Parathyroid adenoma (tissue), 2 donors: ENCODE measurements at regions not wholly inside any gene's neighbourhood (a gene's known extent, or its start where the extent isn't known, plus 50 kb on each side); places are given as distances from the start of the nearest gene placed in this dataset.

Experiments
- H2AFZ ChIP-seq: fragments of 300-600 bp; sonication (generic); one replicate; pipeline ENCODE4 v1.7.0; 2017; ENCODE audit warnings: antibody characterized with exemption, mild to moderate bottlenecking
- H3K27ac ChIP-seq: fragments of 300-600 bp; sonication (generic); one replicate; pipeline ENCODE4 v1.7.0; 2017
- H3K27me3 ChIP-seq: fragments of 300-600 bp; sonication (generic); one replicate; pipeline ENCODE4 v1.7.0; 2017; ENCODE audit warnings: low read length; ENCODE audit not compliant: control insufficient read depth, insufficient read depth
- H3K36me3 ChIP-seq: fragments of 300-600 bp; sonication (generic); one replicate; pipeline ENCODE4 v1.7.0; 2017; ENCODE audit warnings: low read length; ENCODE audit not compliant: control insufficient read depth, insufficient read depth
- H3K4me1 ChIP-seq: fragments of 300-600 bp; sonication (generic); one replicate; pipeline ENCODE4 v1.7.0; 2017; ENCODE audit warnings: control low read depth
- H3K4me2 ChIP-seq: fragments of 300-600 bp; sonication (generic); one replicate; pipeline ENCODE4 v1.7.0; 2017; ENCODE audit warnings: low read length
- H3K4me3 ChIP-seq: fragments of 300-600 bp; sonication (generic); one replicate; pipeline ENCODE4 v1.7.0; 2017; ENCODE audit warnings: low read depth, low read length
- H3K79me2 ChIP-seq: fragments of 300-600 bp; sonication (generic); one replicate; pipeline ENCODE4 v1.7.0; 2017; ENCODE audit warnings: control low read depth
- H3K9ac ChIP-seq: fragments of 300-600 bp; sonication (generic); one replicate; pipeline ENCODE4 v1.7.0; 2017; ENCODE audit warnings: mild to moderate bottlenecking
- H3K9me3 ChIP-seq: fragments of 300-600 bp; sonication (generic); one replicate; pipeline ENCODE4 v1.7.0; 2017; ENCODE audit warnings: low read length; ENCODE audit not compliant: control insufficient read depth
- TF ChIP-seq, protein P1 (sequence below): fragments of 300-600 bp; sonication (generic); IDR thresholded peaks from one replicate; pipeline ENCODE4 v1.7.0; 2017; ENCODE audit warnings: antibody characterized with exemption, mild to moderate bottlenecking
- donor health status: primary hyperparathyroidism.

DNA sequence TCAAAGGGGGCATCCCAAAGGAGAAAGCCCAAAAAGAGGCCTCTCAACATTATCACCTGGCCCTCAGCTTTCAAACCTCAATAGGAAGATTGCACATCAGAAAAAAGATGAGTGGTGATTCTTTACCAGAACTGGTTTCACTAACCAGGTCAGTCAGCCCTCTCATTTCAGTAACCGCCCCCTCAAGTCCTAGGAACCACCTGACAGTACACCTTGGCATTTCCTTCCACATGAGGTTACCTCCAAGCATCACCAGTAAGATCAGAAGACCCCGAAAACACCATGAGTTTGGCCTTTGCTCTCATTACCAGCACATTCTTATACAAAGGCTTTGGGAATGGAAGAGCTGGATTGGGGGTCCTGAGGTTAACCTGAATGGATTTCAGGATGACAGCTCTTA is 200.5 kb downstream of the SUCLA2 start:
- no peaks in the 10 kb centered on the region for H3K79me2 ChIP-seq
- no peaks in the 10 kb centered on the region for H3K4me1 ChIP-seq
- no peaks in the 10 kb centered on the region for H3K27me3 ChIP-seq

DNA sequence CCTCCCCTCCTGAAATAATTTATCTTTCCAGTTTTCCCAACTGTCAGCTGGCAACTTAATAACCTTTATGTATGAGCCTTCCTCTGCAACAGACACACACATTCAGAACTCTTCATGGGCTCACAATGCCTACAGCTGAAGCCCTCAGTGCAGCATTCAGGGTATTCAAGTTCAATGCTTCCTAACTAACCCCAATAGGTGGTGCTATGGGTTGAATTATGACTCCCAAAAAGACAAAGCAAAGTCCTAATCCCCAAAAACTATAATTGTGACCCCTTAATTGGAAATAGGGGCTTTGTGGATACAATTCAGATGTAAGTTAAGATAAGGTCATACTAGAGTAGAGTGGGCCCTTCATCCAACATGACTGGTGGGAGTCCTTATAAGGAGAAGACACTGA is 202.2 kb downstream of the SUCLA2 start:
- Histone ChIP-seq H3K36me3 (no peaks in the 10 kb centered on the region), H3K9me3 (no peaks in the 10 kb centered on the region), H3K27me3 (no peaks in the 10 kb centered on the region), H3K4me1 (no peaks in the 10 kb centered on the region), H2AFZ (no peak overlapping the region), H3K9ac (no peak overlapping the region), H3K4me2 (no peak overlapping the region), H3K79me2 (no peaks in the 10 kb centered on the region), H3K27ac (no peak overlapping the region), H3K4me3 (no peak overlapping the region)
- TF ChIP-seq, protein P1, sequence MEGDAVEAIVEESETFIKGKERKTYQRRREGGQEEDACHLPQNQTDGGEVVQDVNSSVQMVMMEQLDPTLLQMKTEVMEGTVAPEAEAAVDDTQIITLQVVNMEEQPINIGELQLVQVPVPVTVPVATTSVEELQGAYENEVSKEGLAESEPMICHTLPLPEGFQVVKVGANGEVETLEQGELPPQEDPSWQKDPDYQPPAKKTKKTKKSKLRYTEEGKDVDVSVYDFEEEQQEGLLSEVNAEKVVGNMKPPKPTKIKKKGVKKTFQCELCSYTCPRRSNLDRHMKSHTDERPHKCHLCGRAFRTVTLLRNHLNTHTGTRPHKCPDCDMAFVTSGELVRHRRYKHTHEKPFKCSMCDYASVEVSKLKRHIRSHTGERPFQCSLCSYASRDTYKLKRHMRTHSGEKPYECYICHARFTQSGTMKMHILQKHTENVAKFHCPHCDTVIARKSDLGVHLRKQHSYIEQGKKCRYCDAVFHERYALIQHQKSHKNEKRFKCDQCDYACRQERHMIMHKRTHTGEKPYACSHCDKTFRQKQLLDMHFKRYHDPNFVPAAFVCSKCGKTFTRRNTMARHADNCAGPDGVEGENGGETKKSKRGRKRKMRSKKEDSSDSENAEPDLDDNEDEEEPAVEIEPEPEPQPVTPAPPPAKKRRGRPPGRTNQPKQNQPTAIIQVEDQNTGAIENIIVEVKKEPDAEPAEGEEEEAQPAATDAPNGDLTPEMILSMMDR = no peak

More for the DNA sequence above, 200.5 kb downstream of the SUCLA2 start:
- no peak overlapping the region for H3K4me3 ChIP-seq
- no peaks in the 10 kb centered on the region for H3K36me3 ChIP-seq
- TF ChIP-seq, protein P1 = no peak
- H2AFZ ChIP-seq = no peak overlapping the region
- H3K4me2 ChIP-seq = no peak overlapping the region
- no peaks in the 10 kb centered on the region for H3K9me3 ChIP-seq
- no peak overlapping the region for H3K27ac ChIP-seq
- no peak overlapping the region for H3K9ac ChIP-seq

DNA sequence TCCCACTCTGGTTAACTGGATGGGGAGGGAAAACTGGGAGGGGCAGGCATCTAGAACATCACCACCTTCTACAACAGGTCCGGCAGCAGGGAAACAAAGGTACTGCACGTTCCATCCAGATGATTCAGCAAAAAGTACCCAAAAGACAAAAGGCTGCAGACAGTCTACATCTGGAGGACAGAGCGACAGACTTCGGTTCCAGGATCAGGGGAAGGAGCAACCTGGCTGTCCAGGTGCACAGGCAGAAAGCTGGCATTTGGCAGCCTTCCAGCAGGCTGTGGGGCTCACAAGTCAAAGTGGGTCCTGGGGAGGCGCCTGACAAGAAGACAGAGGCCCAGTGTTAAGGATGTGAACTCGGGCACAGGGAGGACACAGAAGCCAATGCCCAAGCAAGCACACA is 202.9 kb downstream of the SUCLA2 start:
- Histone ChIP-seq H3K27ac (no peak overlapping the region), H3K4me1 (no peaks in the 10 kb centered on the region), H3K36me3 (no peaks in the 10 kb centered on the region), H2AFZ (no peak overlapping the region), H3K79me2 (no peaks in the 10 kb centered on the region), H3K4me3 (no peak overlapping the region), H3K9ac (no peak overlapping the region), H3K9me3 (no peaks in the 10 kb centered on the region), H3K27me3 (no peaks in the 10 kb centered on the region), H3K4me2 (no peak overlapping the region)
- TF ChIP-seq, protein P1 = no peak

DNA sequence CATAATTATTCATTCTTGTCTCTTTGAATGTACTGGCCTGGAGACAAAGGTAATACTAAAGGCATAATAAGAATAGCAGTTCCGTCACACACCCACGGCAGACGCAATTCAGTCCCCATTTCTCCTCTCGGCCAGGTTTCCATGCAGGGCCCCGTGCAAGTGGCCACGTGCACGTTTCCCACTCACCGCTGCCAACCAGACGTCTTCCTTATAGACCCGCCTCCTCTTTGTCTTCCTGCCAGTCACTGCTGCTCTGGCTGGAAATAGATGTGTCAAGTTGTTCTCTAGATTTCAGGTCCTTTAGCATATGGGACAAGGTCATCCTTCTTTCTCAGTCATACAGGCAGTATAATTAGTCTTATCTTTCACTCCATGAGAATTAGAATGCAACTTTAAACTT is 204.3 kb downstream of the SUCLA2 start:
- Histone ChIP-seq H2AFZ (no peak overlapping the region), H3K4me3 (no peak overlapping the region), H3K9ac (no peak overlapping the region), H3K27me3 (no peaks in the 10 kb centered on the region), H3K36me3 (no peaks in the 10 kb centered on the region), H3K9me3 (no peaks in the 10 kb centered on the region), H3K4me2 (no peak overlapping the region), H3K79me2 (no peaks in the 10 kb centered on the region), H3K4me1 (no peaks in the 10 kb centered on the region), H3K27ac (no peak overlapping the region)
- TF ChIP-seq, protein P1 = no peak

DNA sequence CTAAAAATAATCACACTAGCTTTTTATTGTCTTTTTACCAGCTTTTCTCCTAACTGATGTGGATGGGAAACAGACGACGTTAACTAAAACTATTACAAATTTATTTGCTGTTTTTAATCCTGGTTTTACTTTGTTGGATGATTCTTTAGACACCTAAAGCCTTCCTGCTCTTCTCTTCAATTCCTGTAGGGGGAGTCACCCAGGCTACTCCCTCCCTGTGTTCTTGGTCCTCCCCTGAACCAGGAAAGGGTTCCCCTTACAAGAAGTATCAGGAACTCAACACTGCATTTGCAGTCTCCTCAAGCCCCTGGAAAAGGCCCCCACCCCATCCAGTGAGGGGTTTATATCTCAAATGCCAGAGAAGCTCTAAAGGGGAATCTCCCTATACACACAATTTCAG is 206.1 kb downstream of the SUCLA2 start:
- Histone ChIP-seq H3K4me2 (no peak overlapping the region), H3K9ac (no peak overlapping the region), H3K27me3 (no peaks in the 10 kb centered on the region), H3K79me2 (no peaks in the 10 kb centered on the region), H3K4me1 (no peaks in the 10 kb centered on the region), H3K36me3 (no peaks in the 10 kb centered on the region), H3K4me3 (no peak overlapping the region), H3K27ac (no peak overlapping the region), H2AFZ (no peak overlapping the region), H3K9me3 (no peaks in the 10 kb centered on the region)
- TF ChIP-seq, protein P1 = no peak
